ENCODE measurements at regions not wholly inside any gene's neighbourhood (a gene's known extent, or its start where the extent isn't known, plus 50 kb on each side); places are given as distances from the start of the nearest gene placed in this dataset.

DNA sequence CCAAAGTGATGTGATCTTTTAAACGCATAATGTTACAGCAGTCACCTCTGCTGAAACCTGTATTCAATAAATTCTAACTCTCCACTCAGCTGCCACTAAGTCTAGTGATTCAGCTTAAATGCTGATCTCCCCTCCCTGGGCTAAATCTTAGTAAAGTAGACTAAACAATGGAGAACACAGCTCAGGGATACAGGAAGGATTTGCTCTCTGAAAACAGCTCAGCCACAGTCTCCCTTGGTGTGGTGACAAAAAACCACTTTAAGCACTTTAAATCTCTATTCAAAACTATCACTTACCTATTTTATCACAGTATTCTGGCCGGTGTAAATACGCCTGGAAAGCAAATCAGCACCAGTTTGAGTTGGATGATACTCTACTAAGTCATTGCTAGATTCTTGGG is 130.6 kb downstream of the RFX6 start (continued):
- TF ChIP-seq, protein P1, sequence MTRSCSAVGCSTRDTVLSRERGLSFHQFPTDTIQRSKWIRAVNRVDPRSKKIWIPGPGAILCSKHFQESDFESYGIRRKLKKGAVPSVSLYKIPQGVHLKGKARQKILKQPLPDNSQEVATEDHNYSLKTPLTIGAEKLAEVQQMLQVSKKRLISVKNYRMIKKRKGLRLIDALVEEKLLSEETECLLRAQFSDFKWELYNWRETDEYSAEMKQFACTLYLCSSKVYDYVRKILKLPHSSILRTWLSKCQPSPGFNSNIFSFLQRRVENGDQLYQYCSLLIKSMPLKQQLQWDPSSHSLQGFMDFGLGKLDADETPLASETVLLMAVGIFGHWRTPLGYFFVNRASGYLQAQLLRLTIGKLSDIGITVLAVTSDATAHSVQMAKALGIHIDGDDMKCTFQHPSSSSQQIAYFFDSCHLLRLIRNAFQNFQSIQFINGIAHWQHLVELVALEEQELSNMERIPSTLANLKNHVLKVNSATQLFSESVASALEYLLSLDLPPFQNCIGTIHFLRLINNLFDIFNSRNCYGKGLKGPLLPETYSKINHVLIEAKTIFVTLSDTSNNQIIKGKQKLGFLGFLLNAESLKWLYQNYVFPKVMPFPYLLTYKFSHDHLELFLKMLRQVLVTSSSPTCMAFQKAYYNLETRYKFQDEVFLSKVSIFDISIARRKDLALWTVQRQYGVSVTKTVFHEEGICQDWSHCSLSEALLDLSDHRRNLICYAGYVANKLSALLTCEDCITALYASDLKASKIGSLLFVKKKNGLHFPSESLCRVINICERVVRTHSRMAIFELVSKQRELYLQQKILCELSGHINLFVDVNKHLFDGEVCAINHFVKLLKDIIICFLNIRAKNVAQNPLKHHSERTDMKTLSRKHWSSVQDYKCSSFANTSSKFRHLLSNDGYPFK (CRISPR knock-in tag; IDR thresholded peaks at IDR 0.05; ENCODE audit: borderline replicate concordance): no peak
- no peak for TF ChIP-seq IKZF4 (CRISPR knock-in tag; IDR thresholded peaks at IDR 0.05; ENCODE audit: borderline replicate concordance, low read depth, not compliant biosample characterization)

DNA sequence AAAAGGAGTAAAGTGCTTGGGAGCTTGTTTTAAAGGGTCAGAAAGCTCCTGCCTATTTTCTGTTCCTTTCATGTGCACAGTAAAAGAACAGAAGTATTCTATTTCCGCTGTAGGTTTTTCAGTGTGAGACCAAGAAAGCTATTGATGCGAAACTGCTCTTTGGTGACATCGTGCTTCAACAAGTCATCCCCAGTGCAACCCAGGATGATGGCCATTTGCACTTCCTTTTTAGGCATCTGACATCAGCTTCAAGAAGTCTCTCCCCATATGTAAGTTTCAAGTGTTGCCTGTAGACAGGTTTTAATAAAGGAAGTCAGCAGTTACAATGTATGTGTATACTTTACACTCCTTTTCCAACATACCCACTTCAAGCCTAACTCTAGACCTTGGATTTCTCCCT is 131.6 kb downstream of the RFX6 start:
- FAIRE-seq: no peak

More for the DNA sequence above, 131.6 kb downstream of the RFX6 start:
- Histone ChIP-seq H2AFZ (ENCODE audit: low read length) (no peak overlapping the region), H3K9me3 (ENCODE audit: low read length) (peaks cover 8% of the 10 kb centered on the region; the same call in 1 of the 2 replicates), H3K27me3 (ENCODE audit: control insufficient read depth in 1 of 2, insufficient read depth in 2 of 2, low read length in 2 of 2) (no peaks in the 10 kb centered on the region), H3K27ac (ENCODE audit: extremely low read length, insufficient read depth, low read length) (no peak overlapping the region), H3K4me2 (ENCODE audit: low read depth, low read length) (no peak overlapping the region), H3K4me1 (ENCODE audit: insufficient read depth, low read length) (no peaks in the 10 kb centered on the region), H4K20me1 (ENCODE audit: insufficient read depth, low read length) (no peaks in the 10 kb centered on the region), H3K36me3 (replicated peaks in 1 of 2; ENCODE audit: control insufficient read depth in 1 of 2, insufficient read depth in 2 of 2, low read length in 2 of 2) (no peaks in the 10 kb centered on the region), H3K79me2 (ENCODE audit: insufficient read depth, low read length) (no peaks in the 10 kb centered on the region), H3K4me3 (replicated peaks in 1 of 3; ENCODE audit: insufficient read depth in 1 of 3, low read depth in 2 of 3, low read length in 3 of 3) (no peak overlapping the region), H3K9ac (ENCODE audit: insufficient read depth, low read depth, low read length) (no peak overlapping the region)
- no peak for TF ChIP-seq RORA (CRISPR knock-in tag; IDR thresholded peaks at IDR 0.05)
- no peak for TF ChIP-seq JDP2 (CRISPR knock-in tag; IDR thresholded peaks at IDR 0.05; ENCODE audit: borderline replicate concordance)
- ChIA-PET POLR2A (no interaction called here), CTCF (ENCODE audit: low intra/inter-chr PET ratio, low total read pairs) (interaction anchor here (0.6 kb wide), 1 partner anchor 127 kb away, joined by 4 read pairs; no protein-coding TSS in a partner anchor)
- WGBS (ENCODE audit: low lambda C conversion rate): 49% methylated on average over 3 of the region's 3 CpGs
- ATAC-seq (no peak), DNase-seq (ENCODE audit: low spot score) (no peak)
- intact Hi-C loops (cut with micrococcal nuclease; ENCODE audit: unreplicated experiment) (no loop called here), in situ Hi-C loops (cut with HindIII; ENCODE audit: extremely low pct_ligation_motif_present, low pct_unique_long_range_greater_than_20kb) (no loop called here)
- BruUV-seq (replicated peaks): no TSS peak

Data from HepG2 (cell line).